ENCODE measurements at regions not wholly inside any gene's neighbourhood (a gene's known extent, or its start where the extent isn't known, plus 50 kb on each side); places are given as distances from the start of the nearest gene placed in this dataset.

GRCh38 chr10:108673741-108674140 lies 1249.6 kb downstream of the XPNPEP1 start:
- intact Hi-C loops (cut with micrococcal nuclease; ENCODE audit: unreplicated experiment) (no loop called here), in situ Hi-C loops (cut with HindIII; ENCODE audit: low pct_unique_long_range_greater_than_20kb, low sequenced_read_pairs) (no loop called here)
- Histone ChIP-seq H3K27ac (ENCODE audit: low read length) (no peak overlapping the region), H3K36me3 (ENCODE audit: control insufficient read depth, insufficient read depth, low read length) (no peaks in the 10 kb centered on the region), H3K4me3 (ENCODE audit: low read depth in 2 of 2, low read length in 2 of 2) (no peak overlapping the region), H3K27me3 (ENCODE audit: control insufficient read depth, insufficient read depth, low read length) (no peaks in the 10 kb centered on the region), H3K9me3 (ENCODE audit: control insufficient read depth, insufficient read depth, low read depth, low read length) (no peaks in the 10 kb centered on the region), H3K4me1 (ENCODE audit: control insufficient read depth, insufficient read depth, low read length) (no peaks in the 10 kb centered on the region)
- no peak for DNase-seq (ENCODE audit: low read depth, low spot score)
- ChIA-PET CTCF (no interaction called here), POLR2A (no interaction called here)
- ATAC-seq: no peak
- TF ChIP-seq REST (IDR thresholded peaks at IDR 0.05; ENCODE audit: insufficient read depth in 1 of 2, low read depth in 2 of 2, low read length in 1 of 2) (no peak), CTCF (IDR thresholded peaks at IDR 0.05) (no peak), POLR2AphosphoS5 (IDR thresholded peaks at IDR 0.05; ENCODE audit: low read depth, low read length) (no peak), SIN3A (IDR thresholded peaks at IDR 0.05; ENCODE audit: borderline replicate concordance, insufficient read depth, low read depth, low read length) (no peak), TCF7L2 (IDR thresholded peaks at IDR 0.05; ENCODE audit: low read depth, low read length) (no peak)
- BruUV-seq (replicated peaks): no TSS peak

- no peak overlapping the region for H3K4me3 ChIP-seq (ENCODE audit: low read depth in 2 of 2, low read length in 2 of 2)
- in situ Hi-C loops (cut with HindIII; ENCODE audit: low pct_unique_long_range_greater_than_20kb, low sequenced_read_pairs): no loop called here
- no TSS peak for BruUV-seq (replicated peaks)
- intact Hi-C loops (cut with micrococcal nuclease; ENCODE audit: unreplicated experiment): no loop called here
- ATAC-seq (no peak), DNase-seq (ENCODE audit: low read depth, low spot score) (no peak)
- no peak overlapping the region for H3K27ac ChIP-seq (ENCODE audit: low read length)
- peaks cover 5% of the 10 kb centered on the region; the same call in 1 of the 2 replicates for H3K9me3 ChIP-seq (ENCODE audit: control insufficient read depth, insufficient read depth, low read depth, low read length)
- H3K36me3 ChIP-seq (ENCODE audit: control insufficient read depth, insufficient read depth, low read length): no peaks in the 10 kb centered on the region
- POLR2A ChIA-PET: no interaction called here
- TF ChIP-seq REST (IDR thresholded peaks at IDR 0.05; ENCODE audit: insufficient read depth in 1 of 2, low read depth in 2 of 2, low read length in 1 of 2): no peak
- TF ChIP-seq SIN3A (IDR thresholded peaks at IDR 0.05; ENCODE audit: borderline replicate concordance, insufficient read depth, low read depth, low read length): no peak
- TF ChIP-seq POLR2AphosphoS5 (IDR thresholded peaks at IDR 0.05; ENCODE audit: low read depth, low read length): no peak
- no peak for TF ChIP-seq TCF7L2 (IDR thresholded peaks at IDR 0.05; ENCODE audit: low read depth, low read length)
- no peaks in the 10 kb centered on the region for H3K4me1 ChIP-seq (ENCODE audit: control insufficient read depth, insufficient read depth, low read length)
- CTCF ChIA-PET: no interaction called here
- no peaks in the 10 kb centered on the region for H3K27me3 ChIP-seq (ENCODE audit: control insufficient read depth, insufficient read depth, low read length)
Measured at GRCh38 chr10:108663587-108663986, 1259.7 kb downstream of the XPNPEP1 start.

All from Panc1 (cell line).